ENCODE measurements at regions not wholly inside any gene's neighbourhood (a gene's known extent, or its start where the extent isn't known, plus 50 kb on each side); places are given as distances from the start of the nearest gene placed in this dataset.
A peak's percentile ranks its signal among the peaks of the same experiment; 100 is the strongest.

GRCh38 chr18:14905350-14905749 is 157.4 kb downstream of the ANKRD30B start:
- in situ Hi-C loops (cut with MboI; ENCODE audit: low sequenced_read_pairs): no loop called here
- peak in 1 of 2 experiments; percentile 71 for DNase-seq (ENCODE audit: low spot score in 2 of 2)
- no peaks in the 10 kb centered on the region for H3K9me3 ChIP-seq

GRCh38 chr18:14905979-14906378 is 158.0 kb downstream of the ANKRD30B start:
- no peak for DNase-seq (ENCODE audit: low spot score in 2 of 2)
- Histone ChIP-seq H3K36me3 (replicated peaks) (no peaks in the 10 kb centered on the region), H3K4me3 (no peak overlapping the region), H3K4me1 (no peaks in the 10 kb centered on the region; the same call in 1 of the 2 replicates), H3K9me3 (no peaks in the 10 kb centered on the region), H3K27me3 (ENCODE audit: low read depth) (no peaks in the 10 kb centered on the region)
- in situ Hi-C loops (cut with MboI; ENCODE audit: low sequenced_read_pairs): no loop called here

More at GRCh38 chr18:14905350-14905749, 157.4 kb downstream of the ANKRD30B start:
- Histone ChIP-seq H3K36me3 (replicated peaks) (no peaks in the 10 kb centered on the region), H3K4me3 (no peak overlapping the region), H3K27me3 (ENCODE audit: low read depth) (no peaks in the 10 kb centered on the region), H3K4me1 (no peaks in the 10 kb centered on the region; the same call in 1 of the 2 replicates)

DNA sequence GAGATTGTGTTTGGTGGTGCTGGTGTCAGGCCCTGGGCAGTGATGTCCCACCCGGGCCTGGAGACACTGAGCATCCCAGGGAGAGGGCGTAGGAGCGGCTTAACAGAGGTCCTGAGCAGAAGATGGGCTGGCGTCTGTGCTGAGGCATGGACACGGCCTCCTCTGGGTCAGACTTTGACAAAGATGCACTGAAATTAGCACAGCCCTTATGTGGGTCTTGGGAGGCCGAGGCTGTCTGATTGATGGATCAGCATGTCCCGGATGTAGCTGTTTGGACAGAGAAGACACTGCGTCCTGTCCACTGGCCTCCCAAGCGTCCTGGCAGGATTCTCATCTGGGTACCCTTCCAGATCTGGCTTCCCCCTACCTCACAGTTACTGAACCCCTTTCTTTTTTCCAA is 159.4 kb downstream of the ANKRD30B start:
- H3K4me1 ChIP-seq: no peaks in the 10 kb centered on the region; the same call in 1 of the 2 replicates
- no peaks in the 10 kb centered on the region for H3K9me3 ChIP-seq
- in situ Hi-C loops (cut with MboI; ENCODE audit: low sequenced_read_pairs): no loop called here
- H3K36me3 ChIP-seq (replicated peaks): no peaks in the 10 kb centered on the region
- no peak for DNase-seq (ENCODE audit: low spot score in 2 of 2)
- no peaks in the 10 kb centered on the region for H3K27me3 ChIP-seq (ENCODE audit: low read depth)
- H3K4me3 ChIP-seq: no peak overlapping the region

- in situ Hi-C loops (cut with MboI; ENCODE audit: low sequenced_read_pairs): no loop called here
- Histone ChIP-seq H3K27me3 (ENCODE audit: low read depth) (no peaks in the 10 kb centered on the region), H3K9me3 (no peaks in the 10 kb centered on the region), H3K36me3 (replicated peaks) (no peaks in the 10 kb centered on the region), H3K4me1 (no peaks in the 10 kb centered on the region; the same call in 1 of the 2 replicates), H3K4me3 (no peak overlapping the region)
- DNase-seq (ENCODE audit: low spot score in 2 of 2): no peak
Observed at GRCh38 chr18:14908541-14908940, 160.6 kb downstream of the ANKRD30B start.

GRCh38 chr18:14912967-14913366 is 165.0 kb downstream of the ANKRD30B start:
- DNase-seq (ENCODE audit: low spot score in 2 of 2): no peak
- in situ Hi-C loops (cut with MboI; ENCODE audit: low sequenced_read_pairs): no loop called here

DNA sequence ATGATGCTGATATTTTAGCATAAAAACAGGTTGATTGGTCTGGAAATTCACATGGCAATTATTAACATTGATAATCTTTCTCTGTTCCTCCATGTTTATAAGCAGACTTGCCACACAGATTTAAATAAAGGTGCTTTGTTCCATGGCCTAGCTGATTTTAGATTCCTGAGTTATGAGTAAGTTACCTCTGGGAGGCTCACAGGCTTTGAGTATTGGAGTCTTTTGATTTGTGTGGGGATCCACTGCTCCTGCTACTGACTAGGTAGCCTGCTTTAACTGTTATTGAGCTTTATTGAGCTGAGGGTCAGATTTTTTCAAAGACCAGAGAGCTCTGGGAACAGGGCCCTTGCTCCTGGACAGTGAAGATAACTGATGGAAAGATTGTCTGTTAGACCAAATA is 166.1 kb downstream of the ANKRD30B start:
- no peaks in the 10 kb centered on the region for H3K36me3 ChIP-seq (replicated peaks)
- H3K4me1 ChIP-seq: no peaks in the 10 kb centered on the region
- H3K4me3 ChIP-seq: no peak overlapping the region
- no peaks in the 10 kb centered on the region for H3K9me3 ChIP-seq
- no peaks in the 10 kb centered on the region for H3K27me3 ChIP-seq (ENCODE audit: low read depth)
- DNase-seq (ENCODE audit: low spot score in 2 of 2): no peak
- in situ Hi-C loops (cut with MboI; ENCODE audit: low sequenced_read_pairs): no loop called here

More at GRCh38 chr18:14912967-14913366, 165.0 kb downstream of the ANKRD30B start:
- H3K36me3 ChIP-seq (replicated peaks): no peaks in the 10 kb centered on the region
- no peaks in the 10 kb centered on the region for H3K27me3 ChIP-seq (ENCODE audit: low read depth)
- H3K4me1 ChIP-seq: no peaks in the 10 kb centered on the region
- no peaks in the 10 kb centered on the region for H3K9me3 ChIP-seq
- no peak overlapping the region for H3K4me3 ChIP-seq

DNA sequence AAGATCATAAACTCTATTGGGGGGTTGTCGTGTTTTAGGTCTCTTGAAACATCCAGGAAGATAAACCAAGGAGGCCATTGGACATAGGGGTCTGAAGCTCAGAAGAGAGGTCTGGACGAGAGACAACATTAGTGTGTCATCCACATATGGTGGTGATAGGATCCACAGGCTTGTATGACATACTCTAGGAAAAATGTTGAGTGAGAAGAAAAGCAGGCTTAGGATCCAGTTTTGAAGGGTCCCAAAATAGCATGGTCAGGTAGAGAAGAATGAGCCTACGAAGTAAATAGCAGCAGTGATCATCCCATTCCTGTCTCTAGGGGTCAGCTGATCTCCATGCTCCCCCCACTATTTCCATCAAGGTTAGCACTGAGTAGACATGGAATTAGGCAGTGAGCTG is 166.8 kb downstream of the ANKRD30B start:
- Histone ChIP-seq H3K4me1 (no peaks in the 10 kb centered on the region), H3K36me3 (replicated peaks) (no peaks in the 10 kb centered on the region), H3K9me3 (no peaks in the 10 kb centered on the region), H3K27me3 (ENCODE audit: low read depth) (no peaks in the 10 kb centered on the region), H3K4me3 (no peak overlapping the region)
- DNase-seq (ENCODE audit: low spot score in 2 of 2): no peak
- in situ Hi-C loops (cut with MboI; ENCODE audit: low sequenced_read_pairs): no loop called here

GRCh38 chr18:14916181-14916580 is 168.2 kb downstream of the ANKRD30B start:
- H3K9me3 ChIP-seq: no peaks in the 10 kb centered on the region
- H3K4me1 ChIP-seq: no peaks in the 10 kb centered on the region
- H3K4me3 ChIP-seq: no peak overlapping the region
- in situ Hi-C loops (cut with MboI; ENCODE audit: low sequenced_read_pairs): no loop called here
- no peak for DNase-seq (ENCODE audit: low spot score in 2 of 2)
- H3K36me3 ChIP-seq (replicated peaks): no peaks in the 10 kb centered on the region
- H3K27me3 ChIP-seq (ENCODE audit: low read depth): no peaks in the 10 kb centered on the region

DNA sequence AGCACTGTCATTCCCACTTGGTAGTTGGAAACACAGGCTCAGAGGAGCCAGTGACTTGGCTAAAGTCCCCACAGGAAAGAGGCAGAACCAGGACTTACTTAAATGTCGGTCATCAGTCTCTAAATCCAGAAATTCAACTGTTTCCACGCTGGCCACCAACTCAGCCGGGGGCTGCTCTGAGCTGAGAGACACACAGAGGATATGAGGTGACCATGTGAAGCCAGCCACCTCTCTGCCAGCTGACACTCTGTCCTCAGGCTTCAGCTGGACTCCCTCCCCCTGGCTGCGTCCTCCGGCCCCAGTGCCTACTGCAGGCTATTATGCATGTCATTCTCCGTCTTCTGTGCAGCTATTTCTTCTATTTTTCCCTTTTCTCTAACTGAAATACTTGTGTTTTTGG is 168.9 kb downstream of the ANKRD30B start:
- in situ Hi-C loops (cut with MboI; ENCODE audit: low sequenced_read_pairs): no loop called here
- H3K9me3 ChIP-seq: no peaks in the 10 kb centered on the region
- H3K36me3 ChIP-seq (replicated peaks): no peaks in the 10 kb centered on the region
- H3K4me3 ChIP-seq: no peak overlapping the region
- no peaks in the 10 kb centered on the region for H3K27me3 ChIP-seq (ENCODE audit: low read depth)
- no peaks in the 10 kb centered on the region for H3K4me1 ChIP-seq
- no peak for DNase-seq (ENCODE audit: low spot score in 2 of 2)

DNA sequence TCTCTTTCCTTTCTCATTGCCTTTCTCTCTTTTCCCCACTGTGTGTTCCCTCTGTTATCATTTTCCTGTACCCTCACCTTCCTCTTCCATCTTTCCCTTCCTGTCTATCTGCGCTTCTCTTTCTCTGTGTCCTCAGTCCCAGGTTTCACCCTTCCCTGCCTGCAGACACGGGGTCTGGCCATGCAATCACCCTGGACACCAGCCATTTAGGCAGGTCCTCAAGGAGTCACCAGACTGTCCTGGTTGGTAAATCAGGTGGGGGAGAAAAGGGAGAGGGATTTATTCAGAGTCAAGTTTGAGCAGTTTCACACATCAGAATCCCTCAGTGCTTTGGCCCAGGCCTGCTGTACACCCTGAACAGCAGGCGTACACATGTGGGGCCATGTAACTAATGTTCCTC is 169.3 kb downstream of the ANKRD30B start:
- Histone ChIP-seq H3K36me3 (replicated peaks) (no peaks in the 10 kb centered on the region), H3K27me3 (ENCODE audit: low read depth) (no peaks in the 10 kb centered on the region), H3K4me3 (no peak overlapping the region), H3K4me1 (no peaks in the 10 kb centered on the region), H3K9me3 (no peaks in the 10 kb centered on the region)
- DNase-seq (ENCODE audit: low spot score in 2 of 2): no peak
- in situ Hi-C loops (cut with MboI; ENCODE audit: low sequenced_read_pairs): no loop called here

DNA sequence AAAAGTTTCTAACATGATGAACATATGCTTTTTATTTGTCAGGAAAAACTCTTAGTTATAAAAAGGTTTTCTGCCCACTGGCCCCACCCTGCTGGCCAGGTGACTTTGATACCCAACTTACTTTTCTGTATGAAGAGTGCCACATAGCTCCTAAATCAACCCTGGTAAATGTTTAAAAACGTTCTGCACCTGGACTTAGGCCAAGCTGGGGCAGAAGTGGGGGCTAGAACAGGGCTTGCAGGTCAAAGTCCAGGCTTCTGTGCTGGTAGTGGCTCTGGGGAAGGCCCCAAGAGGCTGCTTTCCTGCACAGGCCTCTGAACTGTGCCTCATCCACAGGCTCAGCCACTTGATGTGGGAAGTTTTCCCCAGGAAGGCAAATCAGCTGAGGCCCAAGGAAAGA is 171.7 kb downstream of the ANKRD30B start:
- Histone ChIP-seq H3K27me3 (ENCODE audit: low read depth) (no peaks in the 10 kb centered on the region), H3K9me3 (no peaks in the 10 kb centered on the region)
- in situ Hi-C loops (cut with MboI; ENCODE audit: low sequenced_read_pairs): no loop called here

GRCh38 chr18:14921031-14921430 is 173.1 kb downstream of the ANKRD30B start:
- in situ Hi-C loops (cut with MboI; ENCODE audit: low sequenced_read_pairs): no loop called here
- H3K9me3 ChIP-seq: no peaks in the 10 kb centered on the region

More for the DNA sequence above, 171.7 kb downstream of the ANKRD30B start:
- DNase-seq (ENCODE audit: low spot score in 2 of 2): no peak
- Histone ChIP-seq H3K36me3 (replicated peaks) (no peaks in the 10 kb centered on the region), H3K4me1 (no peaks in the 10 kb centered on the region), H3K4me3 (no peak overlapping the region)

GRCh38 chr18:14921547-14921946 is 173.6 kb downstream of the ANKRD30B start:
- H3K4me1 ChIP-seq: no peaks in the 10 kb centered on the region
- no peaks in the 10 kb centered on the region for H3K36me3 ChIP-seq (replicated peaks)
- no peaks in the 10 kb centered on the region for H3K9me3 ChIP-seq

More at GRCh38 chr18:14921031-14921430, 173.1 kb downstream of the ANKRD30B start:
- DNase-seq (ENCODE audit: low spot score in 2 of 2): no peak
- no peaks in the 10 kb centered on the region for H3K27me3 ChIP-seq (ENCODE audit: low read depth)
- no peak overlapping the region for H3K4me3 ChIP-seq
- H3K36me3 ChIP-seq (replicated peaks): no peaks in the 10 kb centered on the region
- H3K4me1 ChIP-seq: no peaks in the 10 kb centered on the region

DNA sequence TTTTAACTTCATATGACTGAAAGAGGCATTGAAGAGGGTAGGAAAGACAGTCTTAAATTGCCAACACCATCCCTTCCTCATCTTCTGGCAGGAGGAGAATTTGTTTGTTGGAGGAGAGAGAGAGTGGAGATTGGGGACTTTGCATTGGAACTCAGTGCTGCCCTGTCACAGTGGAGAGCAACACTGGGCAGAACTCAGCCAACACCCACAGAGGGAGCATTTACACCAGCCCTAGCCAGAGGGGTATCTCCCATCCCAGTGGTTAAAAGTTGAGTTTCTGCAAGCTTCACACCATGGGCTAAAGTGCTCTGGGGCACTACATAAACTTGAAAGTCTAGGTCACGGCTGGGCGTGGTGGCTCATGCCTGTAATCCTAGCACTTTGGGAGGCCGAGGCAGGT is 174.1 kb downstream of the ANKRD30B start:
- in situ Hi-C loops (cut with MboI; ENCODE audit: low sequenced_read_pairs): no loop called here
- Histone ChIP-seq H3K27me3 (ENCODE audit: low read depth) (no peaks in the 10 kb centered on the region), H3K9me3 (no peaks in the 10 kb centered on the region), H3K4me1 (no peaks in the 10 kb centered on the region), H3K36me3 (replicated peaks) (no peaks in the 10 kb centered on the region), H3K4me3 (no peak overlapping the region)
- no peak for DNase-seq (ENCODE audit: low spot score in 2 of 2)

More at GRCh38 chr18:14921547-14921946, 173.6 kb downstream of the ANKRD30B start:
- no peak for DNase-seq (ENCODE audit: low spot score in 2 of 2)
- Histone ChIP-seq H3K27me3 (ENCODE audit: low read depth) (no peaks in the 10 kb centered on the region), H3K4me3 (no peak overlapping the region)
- in situ Hi-C loops (cut with MboI; ENCODE audit: low sequenced_read_pairs): no loop called here

DNA sequence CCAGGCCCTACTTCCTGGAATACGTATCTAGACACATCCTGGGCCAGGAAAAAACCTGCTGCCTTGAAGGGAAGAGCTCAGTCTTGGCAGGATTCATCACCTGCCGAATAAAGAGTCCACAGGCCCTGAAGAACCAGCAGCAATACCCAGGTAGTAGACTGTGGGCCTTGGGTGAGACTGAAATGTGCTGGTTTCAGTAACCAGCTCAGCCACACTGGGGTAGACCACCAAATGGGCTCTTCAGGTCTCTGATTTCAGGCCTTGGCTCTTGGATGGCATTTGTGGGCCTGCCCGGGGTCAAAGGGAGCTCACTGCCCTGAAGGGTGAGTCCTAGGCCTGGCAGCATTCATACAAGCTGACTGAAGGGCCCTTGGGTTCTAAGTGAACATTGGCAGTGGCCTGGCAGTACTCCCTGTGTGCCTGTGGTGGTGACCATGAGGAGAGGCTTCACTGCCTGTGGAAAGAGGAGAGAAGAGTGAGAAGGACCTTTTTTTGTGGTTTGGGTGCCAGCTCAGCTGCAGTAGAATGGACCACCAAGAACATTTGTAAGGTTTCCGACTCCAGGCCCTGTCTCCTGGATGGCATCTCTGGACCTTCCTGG is 175.1 kb downstream of the ANKRD30B start:
- H3K27me3 ChIP-seq (ENCODE audit: low read depth): no peaks in the 10 kb centered on the region
- H3K9me3 ChIP-seq: no peaks in the 10 kb centered on the region
- H3K36me3 ChIP-seq (replicated peaks): no peaks in the 10 kb centered on the region
- in situ Hi-C loops (cut with MboI; ENCODE audit: low sequenced_read_pairs): no loop called here
- H3K4me3 ChIP-seq: no peak overlapping the region
- DNase-seq (ENCODE audit: low spot score in 2 of 2): no peak
- H3K4me1 ChIP-seq: no peaks in the 10 kb centered on the region
